ENCODE measurements at regions not wholly inside any gene's neighbourhood (a gene's known extent, or its start where the extent isn't known, plus 50 kb on each side); places are given as distances from the start of the nearest gene placed in this dataset.
"Not testable (repeated sequence)": the region's sequence is repeated elsewhere in the genome, so short reads cannot be mapped to it uniquely, and the experiment has no call there.

- intact Hi-C loops (cut with micrococcal nuclease) = no loop called here
Observed at GRCh38 chr6:103677290-103677689, 1182.4 kb downstream of the HACE1 start.

DNA sequence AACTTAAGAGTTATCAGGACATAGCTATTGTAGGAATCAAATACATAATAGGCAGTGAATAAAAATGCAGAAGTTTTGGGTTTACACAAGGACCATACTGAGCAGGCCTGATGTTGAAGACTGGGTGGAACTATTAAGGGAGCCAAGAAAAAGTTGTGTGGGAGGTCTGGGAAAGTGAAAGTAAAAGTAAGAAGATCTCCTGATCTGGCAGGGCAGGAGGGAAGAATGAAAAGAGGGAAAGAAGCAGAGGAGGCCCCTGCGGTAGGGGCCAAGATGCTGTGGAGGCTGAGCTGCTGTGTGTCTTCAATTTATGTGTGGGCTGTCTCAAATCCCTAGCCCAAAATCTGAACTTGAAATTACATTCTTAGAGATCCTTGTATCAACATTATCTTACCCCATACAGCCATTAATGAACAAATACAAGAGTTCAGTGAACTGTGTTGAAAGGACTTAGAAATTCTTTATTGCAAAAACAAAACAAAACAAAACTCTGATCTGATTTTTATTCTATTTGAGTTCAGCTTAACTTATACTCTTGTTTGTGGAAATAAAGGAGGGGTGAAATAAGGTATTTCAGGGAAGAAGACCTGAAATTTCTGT lies 1183.8 kb downstream of the HACE1 start:
- intact Hi-C loops (cut with micrococcal nuclease) = no loop called here

- intact Hi-C loops (cut with micrococcal nuclease) = no loop called here
Observed at GRCh38 chr6:103674790-103675189, 1184.9 kb downstream of the HACE1 start.

DNA sequence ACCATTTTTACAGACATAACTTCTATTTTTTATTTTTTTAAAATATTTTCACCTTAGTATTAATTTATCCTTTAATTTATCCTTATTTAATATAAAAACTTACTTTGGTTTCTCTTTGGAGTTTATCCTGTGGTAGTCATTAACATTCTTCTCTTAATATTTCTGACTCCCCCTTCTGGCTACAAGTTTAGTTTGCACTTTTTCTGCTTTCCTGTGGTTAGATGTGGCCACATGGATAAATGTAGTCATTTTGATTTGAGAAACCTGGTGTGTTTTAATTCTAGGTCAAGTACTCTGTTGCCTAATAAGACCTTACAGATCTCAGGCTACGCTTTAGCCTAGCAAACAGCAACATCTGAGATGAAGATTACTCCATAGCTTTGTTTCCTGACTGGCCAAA lies 1187.5 kb downstream of the HACE1 start:
- intact Hi-C loops (cut with micrococcal nuclease) = no loop called here

GRCh38 chr6:103629613-103630012 lies 1230.1 kb downstream of the HACE1 start:
- intact Hi-C loops (cut with micrococcal nuclease) = no loop called here

GRCh38 chr6:103617642-103618041 lies 1242.1 kb downstream of the HACE1 start:
- intact Hi-C loops (cut with micrococcal nuclease) = no loop called here

DNA sequence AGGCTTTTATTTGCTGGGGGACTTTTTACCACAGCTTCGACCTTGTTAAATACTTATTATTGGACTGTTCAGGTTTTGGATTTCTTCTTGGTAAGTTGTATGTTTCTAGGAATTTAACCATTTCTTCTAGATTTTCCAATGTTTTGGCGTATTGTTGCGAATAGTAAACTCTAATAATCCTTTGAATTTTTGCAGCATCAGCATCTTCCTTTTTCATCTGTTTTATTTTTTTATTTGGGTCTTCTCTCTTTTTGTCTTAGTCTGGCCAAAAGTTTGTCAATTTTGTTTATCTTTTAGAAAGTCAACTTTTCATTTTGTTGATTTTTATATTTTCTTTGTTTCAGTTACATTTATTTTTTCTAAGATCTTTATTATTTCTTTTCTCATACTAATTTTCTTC lies 1272.0 kb downstream of the HACE1 start:
- intact Hi-C loops (cut with micrococcal nuclease) = no loop called here

- intact Hi-C loops (cut with micrococcal nuclease) = no loop called here
Observed at GRCh38 chr6:103578115-103578514, 1281.6 kb downstream of the HACE1 start.

DNA sequence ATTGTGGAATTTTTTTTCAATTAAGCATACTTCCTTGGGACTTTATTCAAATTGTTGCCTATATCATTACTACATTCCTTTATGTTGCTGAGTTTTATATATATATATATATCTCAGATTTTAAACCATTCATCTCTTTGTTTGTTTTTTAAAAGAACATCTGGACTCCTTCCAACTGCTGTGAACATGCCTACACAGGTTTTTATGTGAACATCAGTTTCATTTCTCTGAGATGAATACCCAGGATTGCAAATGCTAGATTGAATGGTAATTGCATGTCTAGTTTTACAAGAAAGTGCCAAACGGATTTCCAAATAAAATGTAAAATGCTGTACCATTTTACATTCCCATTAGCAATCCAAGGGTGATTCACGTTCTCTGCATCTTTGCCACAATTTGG lies 1289.3 kb downstream of the HACE1 start:
- intact Hi-C loops (cut with micrococcal nuclease) = no loop called here

- intact Hi-C loops (cut with micrococcal nuclease) = no loop called here
Observed at GRCh38 chr6:103554911-103555310, 1304.8 kb downstream of the HACE1 start.

DNA sequence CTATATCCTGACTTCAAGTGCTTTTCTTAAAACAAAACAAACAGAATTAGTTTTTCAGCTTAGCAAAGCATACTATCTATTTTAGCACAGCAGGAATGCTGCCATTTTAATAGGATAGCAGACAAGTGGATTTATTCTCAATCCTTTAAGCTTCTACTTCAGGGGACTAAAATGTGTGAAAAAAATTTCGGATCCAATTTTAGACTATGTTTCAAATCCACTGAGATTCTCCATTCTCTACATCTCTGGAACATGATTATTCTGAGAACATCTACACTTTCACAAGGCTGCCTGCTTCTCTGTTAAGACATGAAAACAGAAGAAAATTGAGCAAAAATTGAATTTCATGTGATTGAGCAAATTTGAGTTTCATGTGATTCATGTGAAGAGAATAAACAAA lies 1321.3 kb downstream of the HACE1 start:
- intact Hi-C loops (cut with micrococcal nuclease) = no loop called here

DNA sequence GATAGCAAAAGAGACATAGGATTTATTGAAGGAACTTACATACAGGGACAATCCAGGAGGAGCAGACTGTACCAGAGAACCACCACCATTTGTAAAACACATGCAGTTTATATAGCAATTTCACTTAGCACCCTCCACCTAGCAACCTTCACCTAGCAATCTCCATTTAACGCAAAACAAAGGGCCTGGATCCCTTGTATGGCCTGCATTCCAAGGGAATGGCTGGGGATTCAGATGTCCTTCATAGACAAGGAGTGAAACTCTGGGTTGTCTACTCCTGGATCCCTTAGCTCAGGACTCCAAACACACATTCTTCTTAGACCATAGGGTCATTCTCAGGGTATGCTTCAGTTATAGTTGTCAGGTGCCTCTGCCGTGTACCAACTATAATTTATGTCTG lies 1324.9 kb downstream of the HACE1 start:
- intact Hi-C loops (cut with micrococcal nuclease) = no loop called here

- intact Hi-C loops (cut with micrococcal nuclease) = no loop called here
Observed at GRCh38 chr6:103534095-103534494, 1325.6 kb downstream of the HACE1 start.

DNA sequence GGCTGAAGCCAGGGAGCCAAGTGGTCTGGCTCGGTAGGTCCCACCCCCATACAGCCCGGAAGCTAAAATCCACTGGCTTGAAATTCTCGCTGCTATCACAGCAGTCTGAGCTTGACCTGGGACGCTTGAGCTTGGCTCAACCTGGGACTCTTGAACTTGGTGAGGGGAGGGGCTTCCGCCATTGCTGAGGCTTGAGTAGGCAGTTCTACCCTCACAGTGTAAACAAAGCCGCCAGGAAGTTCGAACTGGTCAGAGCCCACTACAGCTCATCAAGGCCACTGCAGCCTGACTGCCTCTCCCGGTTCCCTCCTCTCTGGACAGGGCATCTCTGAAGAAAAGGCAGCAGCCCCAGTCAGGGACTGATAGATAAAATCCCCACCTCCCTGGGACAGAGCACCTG lies 1337.7 kb downstream of the HACE1 start:
- intact Hi-C loops (cut with micrococcal nuclease) = no loop called here

DNA sequence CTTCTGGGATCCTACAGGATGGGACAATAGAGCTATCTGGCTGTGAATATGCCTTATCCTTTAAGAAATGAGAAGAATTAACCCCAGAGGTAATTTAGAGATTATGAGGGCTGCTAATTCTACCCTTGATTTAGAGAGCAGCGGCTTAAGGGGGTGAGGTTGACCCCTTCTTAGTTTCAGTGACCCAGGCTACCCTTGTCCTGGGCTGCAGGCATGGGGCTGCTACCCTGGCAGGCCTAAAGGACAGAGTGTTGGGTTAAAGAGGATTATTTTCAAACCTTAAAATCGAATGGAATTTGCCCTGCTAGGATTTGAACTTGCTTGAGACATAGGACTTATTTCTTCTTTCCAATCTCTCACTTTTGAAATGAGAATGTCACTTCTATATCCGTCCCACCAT lies 1343.4 kb downstream of the HACE1 start:
- intact Hi-C loops (cut with micrococcal nuclease) = no loop called here

DNA sequence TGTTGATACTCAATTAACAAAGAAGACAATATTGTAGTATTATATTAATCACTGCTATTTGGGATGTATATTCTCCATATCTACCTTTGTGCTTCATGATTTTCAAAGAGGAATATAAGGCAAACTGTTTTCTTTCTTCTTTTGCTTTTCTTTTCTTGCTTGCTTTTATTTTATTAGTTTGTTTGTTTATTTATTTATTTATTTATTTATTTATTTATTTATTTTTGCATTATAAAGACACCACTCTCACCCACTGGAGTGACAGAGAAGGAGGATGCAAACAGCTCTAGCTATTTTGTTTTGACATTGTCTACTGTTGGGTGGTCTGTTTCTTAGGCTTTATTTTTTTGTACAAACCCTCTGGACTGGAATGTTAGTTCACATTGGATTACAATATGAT lies 1352.7 kb downstream of the HACE1 start:
- intact Hi-C loops (cut with micrococcal nuclease) = no loop called here

DNA sequence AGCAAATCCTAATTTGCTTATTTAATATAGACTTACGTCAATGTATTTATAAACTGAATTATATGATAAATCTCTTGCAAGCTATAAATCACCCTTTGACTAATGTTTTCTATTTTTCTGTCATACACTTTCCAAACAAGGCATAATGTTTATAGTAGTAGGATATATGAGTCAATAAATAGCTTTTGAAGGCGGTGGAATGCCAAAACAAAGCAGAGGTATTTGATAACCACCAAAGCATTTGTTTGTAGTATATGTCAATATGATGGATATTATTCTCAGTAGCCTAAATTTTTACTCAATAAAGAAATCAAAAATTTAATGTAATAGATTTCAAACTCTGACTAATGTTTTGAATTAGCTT lies 1354.6 kb downstream of the HACE1 start:
- intact Hi-C loops (cut with micrococcal nuclease) = no loop called here

GRCh38 chr6:103504501-103505154 lies 1355.1 kb downstream of the HACE1 start:
- intact Hi-C loops (cut with micrococcal nuclease) = no loop called here

DNA sequence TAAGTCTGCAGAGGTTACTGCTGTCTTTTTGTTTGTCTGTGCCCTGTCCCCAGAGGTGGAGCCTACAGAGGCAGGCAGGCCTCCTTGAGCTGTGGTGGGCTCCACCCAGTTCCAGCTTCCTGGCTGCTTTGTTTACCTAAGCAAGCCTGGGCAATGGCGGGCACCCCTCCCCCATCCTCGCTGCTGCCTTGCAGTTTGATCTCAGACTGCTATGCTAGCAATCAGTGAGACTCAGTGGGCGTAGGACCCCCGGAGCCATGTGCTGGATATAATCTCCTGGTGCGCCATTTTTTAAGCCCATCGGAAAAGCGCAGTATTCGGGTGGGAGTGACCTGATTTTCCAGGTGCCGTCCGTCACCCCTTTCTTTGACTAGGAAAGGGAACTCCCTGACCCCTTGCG lies 1363.1 kb downstream of the HACE1 start:
- intact Hi-C loops (cut with micrococcal nuclease) = not testable (repeated sequence)

- intact Hi-C loops (cut with micrococcal nuclease) = no loop called here
Observed at GRCh38 chr6:103456652-103457051, 1403.1 kb downstream of the HACE1 start.

DNA sequence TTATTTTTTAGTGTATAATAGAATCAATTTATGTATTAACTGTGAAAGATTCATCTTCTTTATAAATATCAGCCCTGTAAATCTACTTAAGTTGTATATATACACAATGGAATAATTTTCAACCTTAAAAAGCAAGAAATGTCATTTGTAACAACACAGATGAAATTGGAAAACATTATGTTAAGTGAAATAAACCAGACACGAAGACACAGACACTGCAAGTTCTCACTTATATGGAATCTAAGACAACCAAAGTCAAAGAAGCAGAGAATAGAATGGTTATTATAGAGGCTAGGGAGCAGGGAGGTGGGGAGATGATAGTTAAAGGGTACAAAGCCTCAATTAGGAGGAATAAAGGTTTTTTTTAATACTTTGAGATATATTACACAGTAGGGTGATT lies 1404.4 kb downstream of the HACE1 start:
- intact Hi-C loops (cut with micrococcal nuclease) = no loop called here

GRCh38 chr6:103409475-103409874 lies 1450.2 kb downstream of the HACE1 start:
- intact Hi-C loops (cut with micrococcal nuclease) = no loop called here

DNA sequence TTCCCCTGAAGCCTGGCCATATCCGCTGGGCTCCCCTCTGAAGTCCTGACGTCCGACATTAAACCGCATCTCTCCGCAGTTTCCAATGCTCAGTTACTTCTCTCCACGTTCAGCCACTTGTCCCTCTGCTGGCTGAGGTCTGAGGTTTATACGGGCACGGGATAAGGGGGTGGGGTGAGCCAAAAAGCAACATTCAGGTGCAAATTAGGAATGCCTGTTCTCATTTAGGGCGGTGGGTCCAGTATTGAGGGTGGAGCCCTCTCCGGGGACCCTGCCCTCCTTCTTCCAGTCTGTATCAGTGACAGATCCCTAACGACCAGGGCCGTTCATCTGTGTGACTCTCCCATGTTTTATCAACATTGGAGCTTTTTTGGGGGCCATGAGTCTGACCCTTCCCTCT lies 1454.4 kb downstream of the HACE1 start:
- intact Hi-C loops (cut with micrococcal nuclease) = no loop called here

DNA sequence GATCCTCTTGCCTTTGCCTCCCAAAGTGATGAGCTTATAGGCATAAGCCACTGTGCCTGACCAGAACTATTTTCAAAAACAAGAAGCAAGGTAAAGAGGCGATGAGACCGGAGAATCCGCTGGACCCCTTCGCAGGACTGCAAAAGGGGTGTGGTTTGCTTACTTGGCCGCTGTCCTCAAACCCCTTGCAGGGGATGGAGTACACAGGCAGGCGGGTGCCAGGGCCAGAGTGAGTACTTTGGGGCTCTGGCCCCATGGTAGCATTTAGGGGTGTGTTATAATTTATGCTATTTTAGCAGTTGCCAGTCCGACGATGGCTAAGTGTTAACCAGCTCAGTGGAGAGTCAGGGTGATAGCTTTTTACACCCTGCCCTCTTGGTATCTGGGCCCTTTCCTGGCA lies 1454.9 kb downstream of the HACE1 start:
- intact Hi-C loops (cut with micrococcal nuclease) = no loop called here
